H1 (cell line): ENCODE measurements at regions not wholly inside any gene's neighbourhood (a gene's known extent, or its start where the extent isn't known, plus 50 kb on each side); places are given as distances from the start of the nearest gene placed in this dataset.

ENCODE experiments used
- CTCF ChIA-PET: fragments of 300-600 bp; sonication (Branson Sonifier 250); formaldehyde crosslinking; loops from one replicate; lab custom pipeline; 2021; ENCODE audit not compliant: partially characterized antibody; lab: Charles Lee
- POLR2A ChIA-PET: fragments of 300-600 bp; sonication (Branson Sonifier 250); formaldehyde crosslinking; loops from one replicate; lab custom pipeline; 2021; ENCODE audit warnings: inconsistent platforms; ENCODE audit not compliant: partially characterized antibody; lab: Charles Lee
- DNase-seq, 2 experiments: peaks; one replicate each; pipeline versions ENCODE4 v3.0.0 to v3.0.0-alpha.2; 2010 to 2022; ENCODE audit warnings: low spot score in 2 of 2, low read depth in 1 of 2, mixed read lengths in 1 of 2
- FAIRE-seq: peaks from 2 replicates; lab custom pipeline; 2011; peaks lifted over from hg19 to GRCh38; lab: Jason Lieb, UNC
- H2AFZ ChIP-seq: 2 replicates; pipeline ENCODE4 v1.8.1; 2012; ENCODE audit warnings: low read length, inconsistent platforms
- H2AK5ac ChIP-seq: 2 replicates; pipeline ENCODE4 v1.6.1; 2013; ENCODE audit warnings: low read depth, low read length
- H2BK120ac ChIP-seq: replicated peaks from 2 replicates; pipeline ENCODE3; 2013; ENCODE audit warnings: low read depth, low read length, inconsistent platforms
- H2BK12ac ChIP-seq: 2 replicates; pipeline ENCODE4 v1.6.1; 2013; ENCODE audit warnings: low read depth, low read length
- H2BK15ac ChIP-seq: 2 replicates; pipeline ENCODE4 v1.6.1; 2013; ENCODE audit warnings: low read length
- H2BK20ac ChIP-seq: 2 replicates; pipeline ENCODE4 v1.6.1; 2013; ENCODE audit warnings: low read length
- H2BK5ac ChIP-seq: 2 replicates; pipeline ENCODE4 v1.6.1; 2013; ENCODE audit warnings: low read depth, low read length
- H3K14ac ChIP-seq: 2 replicates; pipeline ENCODE4 v1.6.1; 2013; ENCODE audit warnings: inconsistent platforms; ENCODE audit not compliant: insufficient read length
- H3K18ac ChIP-seq: 2 replicates; pipeline ENCODE4 v1.6.1; 2013; ENCODE audit warnings: low read length; ENCODE audit errors: extremely low read depth
- H3K23ac ChIP-seq: 2 replicates; pipeline ENCODE4 v1.6.1; 2013; ENCODE audit warnings: inconsistent platforms; ENCODE audit not compliant: insufficient read length
- H3K23me2 ChIP-seq: 2 replicates; pipeline ENCODE4 v1.6.1; 2013; ENCODE audit warnings: low read depth, low read length
- H3K27ac ChIP-seq: 2 replicates; pipeline ENCODE4 v1.6.1; 2011; ENCODE audit warnings: low read depth, low read length, inconsistent platforms
- H3K27me3 ChIP-seq, 4 experiments: replicated peaks in 1 of 4; 1 replicate in 1 of 4; 2 replicates in 3 of 4; pipeline versions ENCODE4 v1.6.1 to v1.8.1; 2011 to 2013; ENCODE audit warnings: low read length in 3 of 4, mild to moderate bottlenecking in 3 of 4, inconsistent platforms in 2 of 4, mixed read lengths in 2 of 4, moderate library complexity in 1 of 4; ENCODE audit not compliant: control insufficient read depth in 3 of 4, insufficient read depth in 3 of 4; ENCODE audit errors: extremely low read depth in 1 of 4
- H3K36me3 ChIP-seq, 4 experiments: 2 replicates each; pipeline versions ENCODE4 v1.6.1 to v1.8.1; 2011 to 2013; ENCODE audit warnings: mild to moderate bottlenecking in 4 of 4, low read length in 3 of 4, moderate library complexity in 2 of 4, control low read depth in 1 of 4, inconsistent platforms in 1 of 4; ENCODE audit not compliant: insufficient read depth in 4 of 4, control insufficient read depth in 2 of 4
- H3K4ac ChIP-seq: replicated peaks from 2 replicates; pipeline ENCODE3; 2013; ENCODE audit warnings: low read length, low read depth, mixed read lengths, inconsistent platforms; ENCODE audit not compliant: insufficient read length
- H3K4me1 ChIP-seq, 4 experiments: replicated peaks in 1 of 4; 1 replicate in 1 of 4; 2 replicates in 3 of 4; pipeline versions ENCODE4 v1.6.1 to v1.8.1; 2011 to 2013; ENCODE audit warnings: low read length in 3 of 4, inconsistent platforms in 2 of 4, mixed read lengths in 1 of 4; ENCODE audit not compliant: insufficient read depth in 4 of 4, control insufficient read depth in 3 of 4
- H3K4me2 ChIP-seq, 2 experiments: 2 replicates each; pipeline versions ENCODE4 v1.6.1 to v1.8.1; 2011 to 2013; ENCODE audit warnings: low read depth in 2 of 2, low read length in 2 of 2, control low read depth in 1 of 2, inconsistent platforms in 1 of 2, mild to moderate bottlenecking in 1 of 2; ENCODE audit not compliant: insufficient read depth in 1 of 2
- H3K4me3 ChIP-seq, 4 experiments: fragments of 200-600, 300-600 bp in 1 of 4; sonication (generic), shearing (Covaris generic), sonication (Bioruptor Twin) in 1 of 4; 2 replicates each; pipeline versions ENCODE4 v1.5.1 to v1.8.1; 2011 to 2016; ENCODE audit warnings: low read length in 4 of 4, low read depth in 3 of 4, control low read depth in 2 of 4, inconsistent platforms in 2 of 4, mild to moderate bottlenecking in 2 of 4, mixed read lengths in 1 of 4, moderate library complexity in 1 of 4; ENCODE audit not compliant: insufficient read depth in 2 of 4; ENCODE audit errors: extremely low read depth in 1 of 4
- H3K56ac ChIP-seq: replicated peaks from 2 replicates; pipeline ENCODE3; 2013; ENCODE audit warnings: low read depth, mild to moderate bottlenecking, mixed read lengths, low read length, inconsistent platforms; ENCODE audit not compliant: insufficient read length
- H3K79me1 ChIP-seq: 2 replicates; pipeline ENCODE4 v1.6.1; 2013; ENCODE audit warnings: low read depth, low read length, control low read depth
- H3K79me2 ChIP-seq, 2 experiments: 2 replicates each; pipeline versions ENCODE4 v1.6.1 to v1.8.1; 2012 to 2013; ENCODE audit warnings: low read length in 2 of 2, mild to moderate bottlenecking in 2 of 2, inconsistent platforms in 1 of 2; ENCODE audit not compliant: insufficient read depth in 2 of 2, control insufficient read depth in 1 of 2
- H3K9ac ChIP-seq, 4 experiments: replicated peaks in 1 of 4; 1 replicate in 1 of 4; 2 replicates in 3 of 4; pipeline versions ENCODE4 v1.6.1 to v1.8.1; 2011 to 2013; ENCODE audit warnings: low read depth in 3 of 4, low read length in 3 of 4, control low read depth in 2 of 4, mild to moderate bottlenecking in 2 of 4, moderate library complexity in 2 of 4, inconsistent platforms in 1 of 4; ENCODE audit errors: extremely low read depth in 1 of 4
- H3K9me3 ChIP-seq, 2 experiments: 2 replicates each; pipeline versions ENCODE4 v1.6.1 to v1.8.1; 2012 to 2013; ENCODE audit warnings: mild to moderate bottlenecking in 2 of 2, moderate library complexity in 2 of 2, control low read depth in 1 of 2, inconsistent platforms in 1 of 2, low read depth in 1 of 2, low read length in 1 of 2, mixed read lengths in 1 of 2; ENCODE audit not compliant: insufficient read depth in 2 of 2
- H4K20me1 ChIP-seq, 2 experiments: replicated peaks in 1 of 2; 2 replicates each; pipeline versions ENCODE3 to v1.8.1; 2011 to 2013; ENCODE audit warnings: inconsistent platforms in 2 of 2, low read length in 2 of 2, mild to moderate bottlenecking in 1 of 2; ENCODE audit not compliant: insufficient read depth in 2 of 2, control insufficient read depth in 1 of 2
- H4K5ac ChIP-seq: 2 replicates; pipeline ENCODE4 v1.6.1; 2013; ENCODE audit warnings: low read length, low read depth, mixed read lengths, inconsistent platforms; ENCODE audit not compliant: insufficient read length
- H4K8ac ChIP-seq: 2 replicates; pipeline ENCODE4 v1.8.0; 2013; ENCODE audit warnings: mild to moderate bottlenecking, moderate library complexity, low read length, inconsistent platforms; ENCODE audit not compliant: insufficient read depth; ENCODE audit errors: extremely low read depth
- H4K91ac ChIP-seq: replicated peaks from 2 replicates; pipeline ENCODE3; 2013; ENCODE audit warnings: low read length, mixed read lengths, inconsistent platforms; ENCODE audit not compliant: insufficient read length
- HDAC2 ChIP-seq, 2 experiments: fragments of 300-600 bp in 1 of 2; sonication (generic) in 1 of 2; IDR thresholded peaks; 2 replicates each; pipeline ENCODE4 v1.6.1; 2011 to 2012; ENCODE audit warnings: low read depth in 2 of 2, low read length in 2 of 2, mild to moderate bottlenecking in 2 of 2, moderate library complexity in 2 of 2, borderline replicate concordance in 1 of 2, inconsistent platforms in 1 of 2
- WGBS, 2 experiments: shearing (Covaris generic) in 1 of 2; methylation state at CpG; one replicate each; pipeline versions ENCODE4 v1.1.6 to v1.1.7; 2013 to 2015; ENCODE audit warnings: low lambda C conversion rate in 2 of 2, mixed read lengths in 2 of 2, inconsistent platforms in 1 of 2, low coverage in 1 of 2, missing lambda C conversion rate in 1 of 2; ENCODE audit not compliant: insufficient replicate concordance in 2 of 2, insufficient coverage in 1 of 2, insufficient read length in 1 of 2; ENCODE audit errors: extremely low coverage in 1 of 2, missing lambda C conversion rate in 1 of 2; 5-methylcytosine and 5-hydroxymethylcytosine counted together

- no peaks in the 10 kb centered on the region for H3K9me3 ChIP-seq
- H3K4me1 ChIP-seq, result peaks cover 0 to 3% (median 3%) of the 10 kb centered on the region in 4 experiments; a peak in 5 of 7 replicates
- peak overlapping the region; percentile 40; the same call in 1 of the 2 replicates for H3K18ac ChIP-seq
- H3K79me1 ChIP-seq, result no peaks in the 10 kb centered on the region
- peak overlapping the region; percentile 97 for H3K27ac ChIP-seq
- H3K36me3 ChIP-seq, result no peaks in the 10 kb centered on the region
- peaks cover 1 to 4% of the 10 kb centered on the region in 2 experiments for H4K20me1 ChIP-seq
- no peak overlapping the region for H2AFZ ChIP-seq
- no peak overlapping the region for H2BK120ac ChIP-seq
- peak overlapping the region; percentile 51; the same call in 1 of the 2 replicates for H4K8ac ChIP-seq
- DNase-seq, result no peak
- CTCF ChIA-PET, result interaction anchor here (1.1 kb wide), 1 partner anchor 93 kb away, joined by 3 read pairs; no protein-coding TSS in a partner anchor
- POLR2A ChIA-PET, result interaction anchor here (0.6 to 20.9 kb wide), 48 partner anchors 9 to 1737 kb away, joined by 3 to 2060 read pairs (median 20); partner anchors contain the start of gene HFE
- no peak overlapping the region for H2BK15ac ChIP-seq
- no peak for FAIRE-seq
- H2BK20ac ChIP-seq, result no peak overlapping the region
- H3K27me3 ChIP-seq, result no peaks in the 10 kb centered on the region
- peak overlapping the region; percentile 28 for H2BK5ac ChIP-seq
- H3K4ac ChIP-seq, result no peak overlapping the region
- H2BK12ac ChIP-seq, result no peak overlapping the region
- no peak overlapping the region for H4K91ac ChIP-seq
- no peak overlapping the region for H3K14ac ChIP-seq
- peaks cover 0 to 20% of the 10 kb centered on the region in 2 experiments; a peak in 2 of 4 replicates for H3K79me2 ChIP-seq
- whole genome bisulfite sequencing, 2 experiments, result 3% methylated on average over 18 of the region's 18 CpGs; no CpG with 5 or more reads in 1 of the 2 experiments
- H4K5ac ChIP-seq, result peak overlapping the region; percentile 62
- peak overlapping the region; percentile 90 to 100 (median 92) for H3K4me3 ChIP-seq
- peaks cover 6% of the 10 kb centered on the region for H3K23me2 ChIP-seq
- H3K9ac ChIP-seq, result peak overlapping the region; percentile 93 to 96 (median 96)
- H3K56ac ChIP-seq, result peak overlapping the region; percentile 94
- H2AK5ac ChIP-seq, result no peak overlapping the region
- peak overlapping the region; percentile 69 to 85 for H3K4me2 ChIP-seq
- H3K23ac ChIP-seq, result no peak overlapping the region
- TF ChIP-seq HDAC2 (IDR thresholded peaks at IDR 0.05; ENCODE audit: borderline replicate concordance in 1 of 2, low read depth in 2 of 2, low read length in 2 of 2), result no peak
Measured at GRCh38 chr6:26156850-26157250, 69.6 kb downstream of the HFE start.
